ENCODE measurements at regions not wholly inside any gene's neighbourhood (a gene's known extent, or its start where the extent isn't known, plus 50 kb on each side); places are given as distances from the start of the nearest gene placed in this dataset.

GRCh38 chr3:76099956-76100355, 314.6 kb upstream of the ZNF717 start:
- H3K27me3 ChIP-seq (ENCODE audit: insufficient read depth), result no peaks in the 10 kb centered on the region
- no peaks in the 10 kb centered on the region; a peak in 1 of 4 replicates for H3K4me1 ChIP-seq (ENCODE audit: control insufficient read depth in 1 of 2, insufficient read depth in 2 of 2, low read depth in 1 of 2, low read length in 1 of 2)
- POLR2A ChIA-PET, result no interaction called here
- DNase-seq, result no peak
- CTCF ChIA-PET, result interaction anchor here (1.0 to 1.5 kb wide), 2 partner anchors 10 to 26 kb away, joined by 3 read pairs; no protein-coding TSS in a partner anchor
- no peak overlapping the region for H2AFZ ChIP-seq (ENCODE audit: low read depth)
- H3K9ac ChIP-seq, result no peak overlapping the region
- no peak overlapping the region for H3K4me2 ChIP-seq
- no peak overlapping the region for H3K4me3 ChIP-seq (ENCODE audit: low read depth in 2 of 2, low read length in 1 of 2)
- WGBS (ENCODE audit: low lambda C conversion rate), result 44% methylated on average over 4 of the region's 4 CpGs
- no peaks in the 10 kb centered on the region for H3K79me2 ChIP-seq (ENCODE audit: insufficient read depth)
- H3F3A ChIP-seq (replicated peaks; ENCODE audit: insufficient read depth), result no peaks in the 10 kb centered on the region
- no peak overlapping the region for H3K27ac ChIP-seq (ENCODE audit: low read depth in 2 of 2, low read length in 1 of 2)
- no peaks in the 10 kb centered on the region for H3K9me3 ChIP-seq
- H3K36me3 ChIP-seq (replicated peaks in 1 of 2; ENCODE audit: control insufficient read depth in 1 of 2, insufficient read depth in 2 of 2, low read length in 1 of 2), result no peaks in the 10 kb centered on the region
- H3K9me2 ChIP-seq, result no peaks in the 10 kb centered on the region
- H4K20me1 ChIP-seq (ENCODE audit: insufficient read depth), result no peaks in the 10 kb centered on the region
- TF ChIP-seq TAF1 (IDR thresholded peaks at IDR 0.05; ENCODE audit: borderline replicate concordance, low read depth, low read length) (no peak), RXRA (IDR thresholded peaks at IDR 0.05; ENCODE audit: borderline replicate concordance, low read depth) (no peak), TCF12 (IDR thresholded peaks at IDR 0.05) (no peak), USF1 (IDR thresholded peaks at IDR 0.05; ENCODE audit: borderline replicate concordance, low read depth) (no peak), SIN3A (IDR thresholded peaks at IDR 0.05; ENCODE audit: borderline replicate concordance, low read depth, low read length) (no peak), NFIC (IDR thresholded peaks at IDR 0.05; ENCODE audit: borderline replicate concordance) (no peak), USF2 (IDR thresholded peaks at IDR 0.05; ENCODE audit: borderline replicate concordance, low read depth, low read length) (no peak), IRF3 (IDR thresholded peaks at IDR 0.05; ENCODE audit: low read depth, low read length) (no peak), REST (IDR thresholded peaks at IDR 0.05; ENCODE audit: low read depth, low read length) (no peak), TEAD4 (IDR thresholded peaks at IDR 0.05; ENCODE audit: borderline replicate concordance, insufficient read depth) (no peak), GABPA (IDR thresholded peaks at IDR 0.05; ENCODE audit: low read depth) (no peak), PBX3 (IDR thresholded peaks at IDR 0.05) (no peak), SMC3 (IDR thresholded peaks at IDR 0.05; ENCODE audit: low read depth, low read length) (no peak), EZH2phosphoT487 (IDR thresholded peaks at IDR 0.05; ENCODE audit: borderline replicate concordance, low read depth) (no peak), POLR2AphosphoS5 (IDR thresholded peaks at IDR 0.05; ENCODE audit: low read depth, low read length) (no peak), EP300 (IDR thresholded peaks at IDR 0.05; ENCODE audit: borderline replicate concordance in 1 of 2, low read depth in 1 of 2, low read length in 1 of 2) (no peak)
